HFF-Myc (cell line): ENCODE measurements at regions not wholly inside any gene's neighbourhood (a gene's known extent, or its start where the extent isn't known, plus 50 kb on each side); places are given as distances from the start of the nearest gene placed in this dataset.
A peak's percentile ranks its signal among the peaks of the same experiment; 100 is the strongest.
"Not testable (repeated sequence)": the region's sequence is repeated elsewhere in the genome, so short reads cannot be mapped to it uniquely, and the experiment has no call there.

ENCODE experiments used
- DNase-seq: peaks from one replicate; pipeline ENCODE4 v3.0.0-alpha.2; 2011; ENCODE audit warnings: low read depth; ENCODE audit errors: extremely low read depth
- H3K4me3 ChIP-seq: replicated peaks from 2 replicates; pipeline ENCODE4 v1.5.1; 2011; ENCODE audit warnings: low read depth, mild to moderate bottlenecking, control low read depth, low read length
- TF ChIP-seq, protein P1 (sequence below): IDR thresholded peaks from 2 replicates; pipeline ENCODE4 v1.5.1; 2012; ENCODE audit warnings: mild to moderate bottlenecking, low read depth, low read length, control low read depth; ENCODE audit errors: missing control alignments

DNA sequence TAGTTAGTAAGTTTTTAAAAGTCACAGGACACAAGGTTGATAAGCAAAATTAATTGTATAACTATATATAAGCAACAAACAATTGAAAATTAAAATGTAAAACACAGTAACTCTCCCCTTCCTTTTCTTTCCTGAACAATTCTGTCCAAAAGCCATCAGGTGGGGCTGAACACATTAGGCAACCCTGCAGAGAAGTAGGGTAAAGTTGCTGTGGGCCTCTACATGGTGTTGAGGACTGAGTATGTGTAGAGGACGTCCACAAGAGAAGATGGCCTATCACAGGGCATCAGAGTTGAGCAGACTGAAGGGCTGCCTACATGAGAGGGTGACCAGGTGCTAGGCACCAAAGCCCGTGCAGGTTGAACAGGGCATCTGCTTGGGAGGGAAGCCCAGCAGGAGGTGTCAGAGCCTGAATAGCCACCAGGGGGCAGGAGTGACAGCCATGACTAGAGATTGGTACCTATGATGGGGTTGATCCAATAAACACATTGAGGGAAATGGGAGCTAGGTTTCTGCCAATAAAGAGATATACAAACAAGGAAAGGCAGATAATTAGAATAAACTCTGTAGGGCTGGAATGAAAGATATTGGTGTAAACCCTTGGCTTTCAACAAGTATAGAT, 415.1 kb downstream of the NPIPA8 start:
- DNase-seq = no peak

DNA sequence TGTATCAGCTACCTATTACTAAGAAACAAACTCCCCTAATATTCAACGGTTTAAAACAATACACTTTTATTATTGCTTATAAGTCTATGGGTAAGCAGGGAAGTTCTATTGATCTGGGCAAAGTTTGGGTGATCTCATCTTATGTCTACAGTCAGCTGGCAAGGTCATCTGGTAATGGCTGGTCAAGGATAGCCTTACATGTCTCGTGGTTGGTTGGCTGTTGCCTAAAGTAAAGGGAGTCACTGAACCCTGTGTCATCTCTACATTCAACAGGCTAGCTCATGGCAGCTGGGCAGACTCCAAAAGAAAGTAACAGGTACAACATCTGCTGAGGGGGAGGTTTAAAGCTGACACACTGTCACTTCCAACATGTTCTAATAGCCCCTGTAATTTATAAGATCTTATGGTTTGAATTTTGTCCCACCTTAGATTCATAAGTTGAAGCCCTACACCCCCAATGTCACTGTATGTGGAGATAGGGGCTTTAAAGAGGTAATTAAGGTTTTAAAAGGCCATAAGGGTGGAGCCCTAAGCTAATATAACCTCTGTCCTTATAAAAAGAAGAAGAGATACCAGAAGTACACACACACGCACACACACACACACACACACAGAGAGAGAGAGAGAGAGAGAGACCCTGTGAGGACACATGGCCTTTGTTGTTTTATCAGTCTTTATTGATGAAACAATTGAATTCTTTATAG, 419.1 kb downstream of the NPIPA8 start:
- no peak for DNase-seq
- no peak overlapping the region for H3K4me3 ChIP-seq
- TF ChIP-seq, protein P1, sequence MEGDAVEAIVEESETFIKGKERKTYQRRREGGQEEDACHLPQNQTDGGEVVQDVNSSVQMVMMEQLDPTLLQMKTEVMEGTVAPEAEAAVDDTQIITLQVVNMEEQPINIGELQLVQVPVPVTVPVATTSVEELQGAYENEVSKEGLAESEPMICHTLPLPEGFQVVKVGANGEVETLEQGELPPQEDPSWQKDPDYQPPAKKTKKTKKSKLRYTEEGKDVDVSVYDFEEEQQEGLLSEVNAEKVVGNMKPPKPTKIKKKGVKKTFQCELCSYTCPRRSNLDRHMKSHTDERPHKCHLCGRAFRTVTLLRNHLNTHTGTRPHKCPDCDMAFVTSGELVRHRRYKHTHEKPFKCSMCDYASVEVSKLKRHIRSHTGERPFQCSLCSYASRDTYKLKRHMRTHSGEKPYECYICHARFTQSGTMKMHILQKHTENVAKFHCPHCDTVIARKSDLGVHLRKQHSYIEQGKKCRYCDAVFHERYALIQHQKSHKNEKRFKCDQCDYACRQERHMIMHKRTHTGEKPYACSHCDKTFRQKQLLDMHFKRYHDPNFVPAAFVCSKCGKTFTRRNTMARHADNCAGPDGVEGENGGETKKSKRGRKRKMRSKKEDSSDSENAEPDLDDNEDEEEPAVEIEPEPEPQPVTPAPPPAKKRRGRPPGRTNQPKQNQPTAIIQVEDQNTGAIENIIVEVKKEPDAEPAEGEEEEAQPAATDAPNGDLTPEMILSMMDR = no peak

More for the DNA sequence above, 415.1 kb downstream of the NPIPA8 start:
- H3K4me3 ChIP-seq = no peak overlapping the region
- TF ChIP-seq, protein P1 = peak; percentile 59

DNA sequence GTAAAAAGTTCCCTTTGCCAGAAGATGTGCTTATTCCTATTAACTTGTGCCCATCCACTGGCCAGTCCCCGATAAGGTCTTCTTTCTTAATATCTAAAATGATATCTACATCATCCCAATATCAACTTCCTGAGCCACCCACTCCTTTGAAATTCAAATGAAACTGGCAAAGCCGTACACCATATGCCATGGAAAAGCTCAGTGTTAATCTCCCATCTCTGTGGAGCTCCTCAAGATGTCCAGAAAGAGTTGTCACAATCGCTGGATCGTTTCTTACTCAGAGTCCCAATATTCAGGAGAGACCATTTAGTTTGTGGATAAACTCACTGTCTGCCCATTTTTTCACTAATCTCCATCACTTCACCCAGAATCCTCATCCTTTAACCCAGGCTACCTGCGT, 420.7 kb downstream of the NPIPA8 start:
- TF ChIP-seq, protein P1 = no peak
- H3K4me3 ChIP-seq = no peak overlapping the region
- DNase-seq = no peak

DNA sequence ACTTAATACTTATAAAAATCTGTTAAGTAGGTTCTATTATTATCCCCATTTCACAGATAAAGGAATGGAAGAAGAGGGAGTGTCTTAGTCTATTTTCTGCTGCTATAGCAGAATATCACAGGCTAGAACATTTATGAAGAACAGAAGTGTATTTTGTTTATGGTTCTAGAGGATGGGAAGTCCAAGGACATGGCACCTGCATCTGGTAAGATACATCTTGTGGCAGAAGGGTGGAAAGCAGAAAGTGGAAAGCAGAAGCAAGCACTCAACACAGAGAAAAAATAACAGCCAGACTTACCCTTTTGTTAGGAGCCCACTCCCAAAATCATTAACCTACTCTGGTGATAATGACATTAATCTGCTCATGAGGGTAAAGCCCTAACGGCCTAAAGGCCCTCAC, 422.4 kb downstream of the NPIPA8 start:
- TF ChIP-seq, protein P1 = no peak
- no peak overlapping the region for H3K4me3 ChIP-seq
- DNase-seq = no peak

DNA sequence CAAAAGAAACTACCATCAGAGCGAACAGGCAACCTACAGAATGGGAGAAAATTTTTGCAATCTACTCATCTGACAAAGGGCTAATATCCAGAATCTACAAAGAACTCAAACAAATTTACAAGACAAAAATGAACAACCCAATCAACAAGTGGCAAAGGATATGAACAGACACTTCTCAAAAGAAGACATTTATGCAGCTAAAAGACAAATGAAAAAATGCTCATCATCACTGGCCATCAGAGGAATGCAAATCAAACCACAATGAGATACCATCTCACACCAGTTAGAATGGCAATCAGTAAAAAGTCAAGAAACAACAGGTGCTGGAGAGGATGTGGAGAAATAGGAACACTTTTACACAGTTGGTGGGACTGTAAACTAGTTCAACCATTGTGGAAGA, 425.0 kb downstream of the NPIPA8 start:
- not testable (repeated sequence) for H3K4me3 ChIP-seq, DNase-seq

DNA sequence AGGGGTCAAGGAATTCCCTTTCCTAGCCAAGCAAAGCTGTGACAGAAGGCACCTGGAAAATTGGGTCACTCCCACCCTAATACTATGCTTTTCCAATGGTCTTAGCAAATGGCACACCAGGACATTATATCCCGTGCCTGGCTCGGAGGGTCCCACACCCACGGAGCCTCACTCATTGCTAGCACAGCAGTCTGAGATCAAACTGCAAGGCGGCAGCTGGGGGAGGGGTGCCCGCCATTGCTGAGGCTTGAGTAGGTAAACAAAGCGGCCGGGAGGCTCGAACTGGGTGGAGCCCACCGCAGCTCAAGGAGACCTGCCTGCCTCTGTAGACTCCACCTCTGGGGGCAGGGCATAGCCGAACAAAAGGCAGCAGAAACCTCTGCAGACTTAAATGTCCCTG, 429.9 kb downstream of the NPIPA8 start:
- H3K4me3 ChIP-seq, DNase-seq: not testable (repeated sequence)

DNA sequence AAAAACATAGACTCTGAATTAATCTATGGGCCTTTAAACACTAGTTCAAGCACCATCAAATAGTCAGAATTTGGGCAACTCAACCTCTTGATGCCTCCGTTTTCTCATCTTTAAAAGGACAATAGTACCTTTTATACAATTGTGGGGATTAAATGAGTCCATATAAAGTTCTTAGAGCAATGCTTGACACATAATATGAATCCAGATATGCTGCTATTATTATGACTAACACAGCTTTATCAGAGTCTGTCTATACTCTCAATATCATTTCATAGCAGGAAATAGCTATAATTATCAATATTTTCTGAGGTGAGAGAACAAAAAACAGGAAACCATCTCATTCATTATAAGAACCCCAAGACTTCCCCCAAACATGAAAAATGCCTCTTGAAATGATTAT, 430.5 kb upstream of the XYLT1 start:
- DNase-seq = no peak
- TF ChIP-seq, protein P1 = no peak
- H3K4me3 ChIP-seq = no peak overlapping the region

DNA sequence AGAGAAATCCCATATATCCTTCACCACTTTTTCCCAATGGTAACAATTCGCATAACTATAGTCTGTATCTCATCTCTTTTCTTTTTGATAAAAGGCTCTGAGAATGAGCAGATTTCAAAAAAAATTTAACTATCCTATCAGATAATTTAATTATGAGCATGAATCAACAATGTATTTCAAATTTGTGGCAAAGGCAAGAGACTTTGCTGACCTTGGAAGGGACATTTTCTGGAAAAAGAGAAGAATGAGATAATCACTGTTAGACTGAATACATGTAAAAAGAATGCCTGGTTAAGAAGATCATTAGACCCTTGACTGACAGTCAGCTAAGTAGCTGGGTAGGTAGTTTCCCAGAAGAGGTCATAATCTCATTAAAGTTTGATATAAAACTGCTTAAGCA, 428.4 kb upstream of the XYLT1 start:
- H3K4me3 ChIP-seq = no peak overlapping the region
- TF ChIP-seq, protein P1 = no peak
- DNase-seq = no peak
